ENCODE measurements at regions not wholly inside any gene's neighbourhood (a gene's known extent, or its start where the extent isn't known, plus 50 kb on each side); places are given as distances from the start of the nearest gene placed in this dataset.

GRCh38 chr3:5977331-5977730 is 789.8 kb downstream of the EDEM1 start:
- no peak for TF ChIP-seq CTCF (IDR thresholded peaks at IDR 0.05; ENCODE audit: insufficient read depth, low read length, poor library complexity, severe bottlenecking)
- no peak for TF ChIP-seq EZH2phosphoT487 (conservative IDR thresholded peaks at IDR 0.05; ENCODE audit: low read length)
